H1 (cell line): ENCODE measurements at regions not wholly inside any gene's neighbourhood (a gene's known extent, or its start where the extent isn't known, plus 50 kb on each side); places are given as distances from the start of the nearest gene placed in this dataset.

ENCODE experiments used
- CTCF ChIA-PET: fragments of 300-600 bp; sonication (Branson Sonifier 250); formaldehyde crosslinking; loops from one replicate; lab custom pipeline; 2021; ENCODE audit not compliant: partially characterized antibody; lab: Charles Lee
- POLR2A ChIA-PET: fragments of 300-600 bp; sonication (Branson Sonifier 250); formaldehyde crosslinking; loops from one replicate; lab custom pipeline; 2021; ENCODE audit warnings: inconsistent platforms; ENCODE audit not compliant: partially characterized antibody; lab: Charles Lee
- DNase-seq, 2 experiments: peaks; one replicate each; pipeline versions ENCODE4 v3.0.0 to v3.0.0-alpha.2; 2010 to 2022; ENCODE audit warnings: low spot score in 2 of 2, low read depth in 1 of 2, mixed read lengths in 1 of 2
- FAIRE-seq: peaks from 2 replicates; lab custom pipeline; 2011; peaks lifted over from hg19 to GRCh38; lab: Jason Lieb, UNC
- H2AFZ ChIP-seq: 2 replicates; pipeline ENCODE4 v1.8.1; 2012; ENCODE audit warnings: low read length, inconsistent platforms
- H2AK5ac ChIP-seq: 2 replicates; pipeline ENCODE4 v1.6.1; 2013; ENCODE audit warnings: low read depth, low read length
- H2BK120ac ChIP-seq: replicated peaks from 2 replicates; pipeline ENCODE3; 2013; ENCODE audit warnings: low read depth, low read length, inconsistent platforms
- H2BK12ac ChIP-seq: 2 replicates; pipeline ENCODE4 v1.6.1; 2013; ENCODE audit warnings: low read depth, low read length
- H2BK15ac ChIP-seq: 2 replicates; pipeline ENCODE4 v1.6.1; 2013; ENCODE audit warnings: low read length
- H2BK20ac ChIP-seq: 2 replicates; pipeline ENCODE4 v1.6.1; 2013; ENCODE audit warnings: low read length
- H2BK5ac ChIP-seq: 2 replicates; pipeline ENCODE4 v1.6.1; 2013; ENCODE audit warnings: low read depth, low read length
- H3K14ac ChIP-seq: 2 replicates; pipeline ENCODE4 v1.6.1; 2013; ENCODE audit warnings: inconsistent platforms; ENCODE audit not compliant: insufficient read length
- H3K18ac ChIP-seq: 2 replicates; pipeline ENCODE4 v1.6.1; 2013; ENCODE audit warnings: low read length; ENCODE audit errors: extremely low read depth
- H3K23ac ChIP-seq: 2 replicates; pipeline ENCODE4 v1.6.1; 2013; ENCODE audit warnings: inconsistent platforms; ENCODE audit not compliant: insufficient read length
- H3K23me2 ChIP-seq: 2 replicates; pipeline ENCODE4 v1.6.1; 2013; ENCODE audit warnings: low read depth, low read length
- H3K27ac ChIP-seq: 2 replicates; pipeline ENCODE4 v1.6.1; 2011; ENCODE audit warnings: low read depth, low read length, inconsistent platforms
- H3K27me3 ChIP-seq, 4 experiments: replicated peaks in 1 of 4; 1 replicate in 1 of 4; 2 replicates in 3 of 4; pipeline versions ENCODE4 v1.6.1 to v1.8.1; 2011 to 2013; ENCODE audit warnings: low read length in 3 of 4, mild to moderate bottlenecking in 3 of 4, inconsistent platforms in 2 of 4, mixed read lengths in 2 of 4, moderate library complexity in 1 of 4; ENCODE audit not compliant: control insufficient read depth in 3 of 4, insufficient read depth in 3 of 4; ENCODE audit errors: extremely low read depth in 1 of 4
- H3K36me3 ChIP-seq, 4 experiments: 2 replicates each; pipeline versions ENCODE4 v1.6.1 to v1.8.1; 2011 to 2013; ENCODE audit warnings: mild to moderate bottlenecking in 4 of 4, low read length in 3 of 4, moderate library complexity in 2 of 4, control low read depth in 1 of 4, inconsistent platforms in 1 of 4; ENCODE audit not compliant: insufficient read depth in 4 of 4, control insufficient read depth in 2 of 4
- H3K4ac ChIP-seq: replicated peaks from 2 replicates; pipeline ENCODE3; 2013; ENCODE audit warnings: low read length, low read depth, mixed read lengths, inconsistent platforms; ENCODE audit not compliant: insufficient read length
- H3K4me1 ChIP-seq, 4 experiments: replicated peaks in 1 of 4; 1 replicate in 1 of 4; 2 replicates in 3 of 4; pipeline versions ENCODE4 v1.6.1 to v1.8.1; 2011 to 2013; ENCODE audit warnings: low read length in 3 of 4, inconsistent platforms in 2 of 4, mixed read lengths in 1 of 4; ENCODE audit not compliant: insufficient read depth in 4 of 4, control insufficient read depth in 3 of 4
- H3K4me2 ChIP-seq, 2 experiments: 2 replicates each; pipeline versions ENCODE4 v1.6.1 to v1.8.1; 2011 to 2013; ENCODE audit warnings: low read depth in 2 of 2, low read length in 2 of 2, control low read depth in 1 of 2, inconsistent platforms in 1 of 2, mild to moderate bottlenecking in 1 of 2; ENCODE audit not compliant: insufficient read depth in 1 of 2
- H3K4me3 ChIP-seq, 4 experiments: fragments of 200-600, 300-600 bp in 1 of 4; sonication (generic), shearing (Covaris generic), sonication (Bioruptor Twin) in 1 of 4; 2 replicates each; pipeline versions ENCODE4 v1.5.1 to v1.8.1; 2011 to 2016; ENCODE audit warnings: low read length in 4 of 4, low read depth in 3 of 4, control low read depth in 2 of 4, inconsistent platforms in 2 of 4, mild to moderate bottlenecking in 2 of 4, mixed read lengths in 1 of 4, moderate library complexity in 1 of 4; ENCODE audit not compliant: insufficient read depth in 2 of 4; ENCODE audit errors: extremely low read depth in 1 of 4
- H3K56ac ChIP-seq: replicated peaks from 2 replicates; pipeline ENCODE3; 2013; ENCODE audit warnings: low read depth, mild to moderate bottlenecking, mixed read lengths, low read length, inconsistent platforms; ENCODE audit not compliant: insufficient read length
- H3K79me1 ChIP-seq: 2 replicates; pipeline ENCODE4 v1.6.1; 2013; ENCODE audit warnings: low read depth, low read length, control low read depth
- H3K79me2 ChIP-seq, 2 experiments: 2 replicates each; pipeline versions ENCODE4 v1.6.1 to v1.8.1; 2012 to 2013; ENCODE audit warnings: low read length in 2 of 2, mild to moderate bottlenecking in 2 of 2, inconsistent platforms in 1 of 2; ENCODE audit not compliant: insufficient read depth in 2 of 2, control insufficient read depth in 1 of 2
- H3K9ac ChIP-seq, 4 experiments: replicated peaks in 1 of 4; 1 replicate in 1 of 4; 2 replicates in 3 of 4; pipeline versions ENCODE4 v1.6.1 to v1.8.1; 2011 to 2013; ENCODE audit warnings: low read depth in 3 of 4, low read length in 3 of 4, control low read depth in 2 of 4, mild to moderate bottlenecking in 2 of 4, moderate library complexity in 2 of 4, inconsistent platforms in 1 of 4; ENCODE audit errors: extremely low read depth in 1 of 4
- H3K9me3 ChIP-seq, 2 experiments: 2 replicates each; pipeline versions ENCODE4 v1.6.1 to v1.8.1; 2012 to 2013; ENCODE audit warnings: mild to moderate bottlenecking in 2 of 2, moderate library complexity in 2 of 2, control low read depth in 1 of 2, inconsistent platforms in 1 of 2, low read depth in 1 of 2, low read length in 1 of 2, mixed read lengths in 1 of 2; ENCODE audit not compliant: insufficient read depth in 2 of 2
- H4K20me1 ChIP-seq, 2 experiments: replicated peaks in 1 of 2; 2 replicates each; pipeline versions ENCODE3 to v1.8.1; 2011 to 2013; ENCODE audit warnings: inconsistent platforms in 2 of 2, low read length in 2 of 2, mild to moderate bottlenecking in 1 of 2; ENCODE audit not compliant: insufficient read depth in 2 of 2, control insufficient read depth in 1 of 2
- H4K5ac ChIP-seq: 2 replicates; pipeline ENCODE4 v1.6.1; 2013; ENCODE audit warnings: low read length, low read depth, mixed read lengths, inconsistent platforms; ENCODE audit not compliant: insufficient read length
- H4K8ac ChIP-seq: 2 replicates; pipeline ENCODE4 v1.8.0; 2013; ENCODE audit warnings: mild to moderate bottlenecking, moderate library complexity, low read length, inconsistent platforms; ENCODE audit not compliant: insufficient read depth; ENCODE audit errors: extremely low read depth
- H4K91ac ChIP-seq: replicated peaks from 2 replicates; pipeline ENCODE3; 2013; ENCODE audit warnings: low read length, mixed read lengths, inconsistent platforms; ENCODE audit not compliant: insufficient read length
- BACH1 ChIP-seq: IDR thresholded peaks from 2 replicates; pipeline ENCODE4 v1.6.1; 2012; ENCODE audit warnings: low read length, improper control_type of control experiment
- BCL11A ChIP-seq, 2 experiments: IDR thresholded peaks; one replicate each; pipeline ENCODE4 v1.6.1; 2011; ENCODE audit warnings: low read depth in 2 of 2, low read length in 2 of 2, mild to moderate bottlenecking in 2 of 2
- CHD1 ChIP-seq: IDR thresholded peaks from 2 replicates; pipeline ENCODE4 v1.6.1; 2012; ENCODE audit warnings: low read depth, low read length, improper control_type of control experiment
- CHD2 ChIP-seq: IDR thresholded peaks from 2 replicates; pipeline ENCODE4 v1.6.1; 2012; ENCODE audit warnings: low read length, improper control_type of control experiment
- HDAC2 ChIP-seq, 2 experiments: fragments of 300-600 bp in 1 of 2; sonication (generic) in 1 of 2; IDR thresholded peaks; 2 replicates each; pipeline ENCODE4 v1.6.1; 2011 to 2012; ENCODE audit warnings: low read depth in 2 of 2, low read length in 2 of 2, mild to moderate bottlenecking in 2 of 2, moderate library complexity in 2 of 2, borderline replicate concordance in 1 of 2, inconsistent platforms in 1 of 2
- MAFK ChIP-seq: IDR thresholded peaks from 2 replicates; pipeline ENCODE4 v1.6.1; 2012; ENCODE audit warnings: low read depth, mild to moderate bottlenecking, improper control_type of control experiment, low read length
- NANOG ChIP-seq: IDR thresholded peaks from 2 replicates; pipeline ENCODE4 v1.6.1; 2011; ENCODE audit warnings: low read length, low read depth, mild to moderate bottlenecking, inconsistent platforms; ENCODE audit not compliant: insufficient read depth, poor library complexity, severe bottlenecking
- POLR2A ChIP-seq, 2 experiments: IDR thresholded peaks; 1 replicate in 1 of 2; 2 replicates in 1 of 2; pipeline ENCODE4 v1.6.1; 2011; ENCODE audit warnings: low read depth in 2 of 2, low read length in 2 of 2, mild to moderate bottlenecking in 2 of 2; ENCODE audit errors: control extremely low read depth in 1 of 2
- RXRA ChIP-seq: IDR thresholded peaks from 2 replicates; pipeline ENCODE4 v1.6.1; 2011; ENCODE audit warnings: low read depth, mild to moderate bottlenecking, low read length, moderate library complexity; ENCODE audit not compliant: insufficient read depth
- SP1 ChIP-seq: IDR thresholded peaks from 2 replicates; pipeline ENCODE4 v1.6.1; 2011; ENCODE audit warnings: low read depth, low read length
- WGBS, 2 experiments: shearing (Covaris generic) in 1 of 2; methylation state at CpG; one replicate each; pipeline versions ENCODE4 v1.1.6 to v1.1.7; 2013 to 2015; ENCODE audit warnings: low lambda C conversion rate in 2 of 2, mixed read lengths in 2 of 2, inconsistent platforms in 1 of 2, low coverage in 1 of 2, missing lambda C conversion rate in 1 of 2; ENCODE audit not compliant: insufficient replicate concordance in 2 of 2, insufficient coverage in 1 of 2, insufficient read length in 1 of 2; ENCODE audit errors: extremely low coverage in 1 of 2, missing lambda C conversion rate in 1 of 2; 5-methylcytosine and 5-hydroxymethylcytosine counted together
- TF ChIP-seq, protein P1 (sequence below): IDR thresholded peaks from 2 replicates; pipeline ENCODE4 v1.6.1; 2011; ENCODE audit warnings: low read depth, mild to moderate bottlenecking, low read length; ENCODE audit not compliant: insufficient read depth
- TF ChIP-seq, protein P2 (sequence below): IDR thresholded peaks from 2 replicates; pipeline ENCODE4 v1.6.1; 2012; ENCODE audit warnings: inconsistent platforms
- TF ChIP-seq, protein P3 (sequence below): IDR thresholded peaks from 2 replicates; pipeline ENCODE4 v1.6.1; 2011; ENCODE audit warnings: low read length, improper control_type of control experiment

DNA sequence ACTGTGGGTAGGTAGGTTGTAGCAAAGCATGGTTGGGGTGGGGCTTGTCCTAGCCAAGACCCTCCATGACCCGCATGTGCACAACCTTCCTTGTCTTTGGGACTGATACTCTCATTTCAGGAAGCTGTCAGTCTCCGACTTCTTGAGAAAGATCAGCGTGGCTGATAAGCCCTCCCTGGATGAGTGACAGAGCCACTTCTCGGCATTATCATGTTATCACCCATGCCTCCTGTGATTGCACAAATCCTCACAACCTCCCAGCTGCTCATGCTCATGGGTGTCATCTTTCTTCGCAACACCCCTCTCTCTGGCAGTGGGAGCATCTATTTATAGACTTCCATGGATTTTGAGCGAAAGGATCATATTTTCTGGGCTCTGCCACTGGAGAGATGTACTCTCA lies 314.2 kb downstream of the FOXL1 start:
- WGBS, 2 experiments = 91% methylated on average over 6 of the region's 6 CpGs; no CpG with 5 or more reads in 1 of the 2 experiments
- TF ChIP-seq BCL11A (IDR thresholded peaks at IDR 0.05; ENCODE audit: low read depth in 2 of 2, low read length in 2 of 2) (no peak), NANOG (no peak), POLR2A (IDR thresholded peaks at IDR 0.05; ENCODE audit: control extremely low read depth in 1 of 2, low read depth in 2 of 2, low read length in 2 of 2) (no peak), SP1 (no peak), CHD2 (no peak), RXRA (no peak), HDAC2 (IDR thresholded peaks at IDR 0.05; ENCODE audit: borderline replicate concordance in 1 of 2, low read depth in 2 of 2, low read length in 2 of 2) (no peak), CHD1 (no peak), MAFK (no peak), BACH1 (no peak)
- TF ChIP-seq, protein P1, sequence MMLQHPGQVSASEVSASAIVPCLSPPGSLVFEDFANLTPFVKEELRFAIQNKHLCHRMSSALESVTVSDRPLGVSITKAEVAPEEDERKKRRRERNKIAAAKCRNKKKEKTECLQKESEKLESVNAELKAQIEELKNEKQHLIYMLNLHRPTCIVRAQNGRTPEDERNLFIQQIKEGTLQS = no peak
- TF ChIP-seq, protein P2, sequence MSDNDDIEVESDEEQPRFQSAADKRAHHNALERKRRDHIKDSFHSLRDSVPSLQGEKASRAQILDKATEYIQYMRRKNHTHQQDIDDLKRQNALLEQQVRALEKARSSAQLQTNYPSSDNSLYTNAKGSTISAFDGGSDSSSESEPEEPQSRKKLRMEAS = no peak
- TF ChIP-seq, protein P3, sequence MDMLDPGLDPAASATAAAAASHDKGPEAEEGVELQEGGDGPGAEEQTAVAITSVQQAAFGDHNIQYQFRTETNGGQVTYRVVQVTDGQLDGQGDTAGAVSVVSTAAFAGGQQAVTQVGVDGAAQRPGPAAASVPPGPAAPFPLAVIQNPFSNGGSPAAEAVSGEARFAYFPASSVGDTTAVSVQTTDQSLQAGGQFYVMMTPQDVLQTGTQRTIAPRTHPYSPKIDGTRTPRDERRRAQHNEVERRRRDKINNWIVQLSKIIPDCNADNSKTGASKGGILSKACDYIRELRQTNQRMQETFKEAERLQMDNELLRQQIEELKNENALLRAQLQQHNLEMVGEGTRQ = no peak

More for the DNA sequence above, 314.2 kb downstream of the FOXL1 start:
- H4K5ac ChIP-seq = no peak overlapping the region
- H2BK5ac ChIP-seq = no peak overlapping the region
- H3K14ac ChIP-seq = no peak overlapping the region
- H3K36me3 ChIP-seq = no peaks in the 10 kb centered on the region
- no peak overlapping the region for H4K91ac ChIP-seq
- H2BK120ac ChIP-seq = no peak overlapping the region
- no peak overlapping the region for H3K4me2 ChIP-seq
- H2AFZ ChIP-seq = no peak overlapping the region
- no peak overlapping the region for H3K56ac ChIP-seq
- no peaks in the 10 kb centered on the region for H3K27me3 ChIP-seq
- H2BK20ac ChIP-seq = no peak overlapping the region
- FAIRE-seq (no peak), DNase-seq (no peak)
- no peak overlapping the region for H3K23ac ChIP-seq
- H3K4me1 ChIP-seq = peaks cover 0 to 5% (median 0%) of the 10 kb centered on the region in 4 experiments; a peak in 1 of 7 replicates
- H2BK12ac ChIP-seq = no peak overlapping the region
- no peaks in the 10 kb centered on the region for H3K9me3 ChIP-seq
- no peaks in the 10 kb centered on the region for H3K79me2 ChIP-seq
- H4K20me1 ChIP-seq = no peaks in the 10 kb centered on the region
- no peak overlapping the region for H3K4ac ChIP-seq
- ChIA-PET POLR2A (no interaction called here), CTCF (interaction anchor here (0.9 kb wide), 1 partner anchor 170 kb away, joined by 3 read pairs; no protein-coding TSS in a partner anchor)
- no peak overlapping the region for H4K8ac ChIP-seq
- H3K4me3 ChIP-seq = no peak overlapping the region
- H3K9ac ChIP-seq = no peak overlapping the region
- no peak overlapping the region for H3K27ac ChIP-seq
- H2BK15ac ChIP-seq = no peak overlapping the region
- H3K79me1 ChIP-seq = no peaks in the 10 kb centered on the region; the same call in 1 of the 2 replicates
- H3K23me2 ChIP-seq = peaks cover 10% of the 10 kb centered on the region; the same call in 1 of the 2 replicates
- no peak overlapping the region for H3K18ac ChIP-seq
- no peak overlapping the region for H2AK5ac ChIP-seq
